ENCODE measurements at regions not wholly inside any gene's neighbourhood (a gene's known extent, or its start where the extent isn't known, plus 50 kb on each side); places are given as distances from the start of the nearest gene placed in this dataset.
A peak's percentile ranks its signal among the peaks of the same experiment; 100 is the strongest.

DNA sequence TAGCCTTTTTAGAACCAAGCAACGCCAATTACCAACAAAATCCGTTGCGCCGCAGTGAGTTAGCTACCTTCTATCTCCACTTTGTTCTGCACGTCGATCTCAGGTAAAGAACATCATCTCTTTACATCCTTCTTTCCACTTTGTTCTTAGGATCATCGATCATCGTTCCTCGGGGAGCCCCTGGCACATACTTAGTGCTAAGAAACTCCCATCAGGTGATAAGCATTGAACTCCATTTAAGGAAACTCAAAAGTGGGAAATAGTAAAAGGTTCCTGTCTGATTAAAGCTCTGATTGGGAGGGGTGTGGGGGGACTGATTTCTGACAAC is 227.0 kb upstream of the PRSS16 start:
- no peaks in the 10 kb centered on the region for H4K20me1 ChIP-seq (replicated peaks; ENCODE audit: insufficient read depth)
- no peaks in the 10 kb centered on the region for H3K36me3 ChIP-seq (ENCODE audit: insufficient read depth)
- peaks cover 16% of the 10 kb centered on the region; the same call in 2 of the 3 replicates for H3K36me3 Mint-ChIP-seq (ENCODE audit: low read depth)
- H3K27ac Mint-ChIP-seq: peak overlapping the region; percentile 98
- H3K4me3 ChIP-seq: peak overlapping the region; percentile 84
- peak overlapping the region; percentile 87 for H3K4me2 ChIP-seq
- ATAC-seq (peak; percentile 4; the same call in 2 of the 3 replicates), DNase-seq (ENCODE audit: low spot score) (no peak)
- H3F3A ChIP-seq (replicated peaks; ENCODE audit: low read depth): 0 out of 2 replicates have a peak, but pooled peaks cover 3% of the 10 kb centered on the region
- H3K27me3 ChIP-seq (ENCODE audit: insufficient read depth): no peaks in the 10 kb centered on the region
- H3K27ac ChIP-seq (ENCODE audit: low read depth): peak overlapping the region; percentile 41; the same call in 1 of the 2 replicates
- H3K9me2 ChIP-seq (ENCODE audit: insufficient read depth): no peaks in the 10 kb centered on the region
- H3K27me3 Mint-ChIP-seq (ENCODE audit: insufficient read depth, low read depth, poor library complexity): peaks cover 5% of the 10 kb centered on the region
- peak overlapping the region; percentile 53; the same call in 1 of the 2 replicates for H2AFZ ChIP-seq
- peaks cover 37% of the 10 kb centered on the region for H3K79me2 ChIP-seq (replicated peaks; ENCODE audit: insufficient read depth)
- peaks cover 19% of the 10 kb centered on the region; the same call in 2 of the 3 replicates for H3K9me3 Mint-ChIP-seq
- H3K4me1 Mint-ChIP-seq: peaks cover 18% of the 10 kb centered on the region
- H3K4me3 Mint-ChIP-seq: peak overlapping the region; percentile 85
- 0 out of 2 replicates have a peak, but pooled peaks cover 6% of the 10 kb centered on the region for H3K4me1 ChIP-seq (ENCODE audit: insufficient read depth)
- TF ChIP-seq, protein P1, sequence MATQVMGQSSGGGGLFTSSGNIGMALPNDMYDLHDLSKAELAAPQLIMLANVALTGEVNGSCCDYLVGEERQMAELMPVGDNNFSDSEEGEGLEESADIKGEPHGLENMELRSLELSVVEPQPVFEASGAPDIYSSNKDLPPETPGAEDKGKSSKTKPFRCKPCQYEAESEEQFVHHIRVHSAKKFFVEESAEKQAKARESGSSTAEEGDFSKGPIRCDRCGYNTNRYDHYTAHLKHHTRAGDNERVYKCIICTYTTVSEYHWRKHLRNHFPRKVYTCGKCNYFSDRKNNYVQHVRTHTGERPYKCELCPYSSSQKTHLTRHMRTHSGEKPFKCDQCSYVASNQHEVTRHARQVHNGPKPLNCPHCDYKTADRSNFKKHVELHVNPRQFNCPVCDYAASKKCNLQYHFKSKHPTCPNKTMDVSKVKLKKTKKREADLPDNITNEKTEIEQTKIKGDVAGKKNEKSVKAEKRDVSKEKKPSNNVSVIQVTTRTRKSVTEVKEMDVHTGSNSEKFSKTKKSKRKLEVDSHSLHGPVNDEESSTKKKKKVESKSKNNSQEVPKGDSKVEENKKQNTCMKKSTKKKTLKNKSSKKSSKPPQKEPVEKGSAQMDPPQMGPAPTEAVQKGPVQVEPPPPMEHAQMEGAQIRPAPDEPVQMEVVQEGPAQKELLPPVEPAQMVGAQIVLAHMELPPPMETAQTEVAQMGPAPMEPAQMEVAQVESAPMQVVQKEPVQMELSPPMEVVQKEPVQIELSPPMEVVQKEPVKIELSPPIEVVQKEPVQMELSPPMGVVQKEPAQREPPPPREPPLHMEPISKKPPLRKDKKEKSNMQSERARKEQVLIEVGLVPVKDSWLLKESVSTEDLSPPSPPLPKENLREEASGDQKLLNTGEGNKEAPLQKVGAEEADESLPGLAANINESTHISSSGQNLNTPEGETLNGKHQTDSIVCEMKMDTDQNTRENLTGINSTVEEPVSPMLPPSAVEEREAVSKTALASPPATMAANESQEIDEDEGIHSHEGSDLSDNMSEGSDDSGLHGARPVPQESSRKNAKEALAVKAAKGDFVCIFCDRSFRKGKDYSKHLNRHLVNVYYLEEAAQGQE (IDR thresholded peaks at IDR 0.05; ENCODE audit: unreplicated experiment): no peak
- TF ChIP-seq, protein P2, sequence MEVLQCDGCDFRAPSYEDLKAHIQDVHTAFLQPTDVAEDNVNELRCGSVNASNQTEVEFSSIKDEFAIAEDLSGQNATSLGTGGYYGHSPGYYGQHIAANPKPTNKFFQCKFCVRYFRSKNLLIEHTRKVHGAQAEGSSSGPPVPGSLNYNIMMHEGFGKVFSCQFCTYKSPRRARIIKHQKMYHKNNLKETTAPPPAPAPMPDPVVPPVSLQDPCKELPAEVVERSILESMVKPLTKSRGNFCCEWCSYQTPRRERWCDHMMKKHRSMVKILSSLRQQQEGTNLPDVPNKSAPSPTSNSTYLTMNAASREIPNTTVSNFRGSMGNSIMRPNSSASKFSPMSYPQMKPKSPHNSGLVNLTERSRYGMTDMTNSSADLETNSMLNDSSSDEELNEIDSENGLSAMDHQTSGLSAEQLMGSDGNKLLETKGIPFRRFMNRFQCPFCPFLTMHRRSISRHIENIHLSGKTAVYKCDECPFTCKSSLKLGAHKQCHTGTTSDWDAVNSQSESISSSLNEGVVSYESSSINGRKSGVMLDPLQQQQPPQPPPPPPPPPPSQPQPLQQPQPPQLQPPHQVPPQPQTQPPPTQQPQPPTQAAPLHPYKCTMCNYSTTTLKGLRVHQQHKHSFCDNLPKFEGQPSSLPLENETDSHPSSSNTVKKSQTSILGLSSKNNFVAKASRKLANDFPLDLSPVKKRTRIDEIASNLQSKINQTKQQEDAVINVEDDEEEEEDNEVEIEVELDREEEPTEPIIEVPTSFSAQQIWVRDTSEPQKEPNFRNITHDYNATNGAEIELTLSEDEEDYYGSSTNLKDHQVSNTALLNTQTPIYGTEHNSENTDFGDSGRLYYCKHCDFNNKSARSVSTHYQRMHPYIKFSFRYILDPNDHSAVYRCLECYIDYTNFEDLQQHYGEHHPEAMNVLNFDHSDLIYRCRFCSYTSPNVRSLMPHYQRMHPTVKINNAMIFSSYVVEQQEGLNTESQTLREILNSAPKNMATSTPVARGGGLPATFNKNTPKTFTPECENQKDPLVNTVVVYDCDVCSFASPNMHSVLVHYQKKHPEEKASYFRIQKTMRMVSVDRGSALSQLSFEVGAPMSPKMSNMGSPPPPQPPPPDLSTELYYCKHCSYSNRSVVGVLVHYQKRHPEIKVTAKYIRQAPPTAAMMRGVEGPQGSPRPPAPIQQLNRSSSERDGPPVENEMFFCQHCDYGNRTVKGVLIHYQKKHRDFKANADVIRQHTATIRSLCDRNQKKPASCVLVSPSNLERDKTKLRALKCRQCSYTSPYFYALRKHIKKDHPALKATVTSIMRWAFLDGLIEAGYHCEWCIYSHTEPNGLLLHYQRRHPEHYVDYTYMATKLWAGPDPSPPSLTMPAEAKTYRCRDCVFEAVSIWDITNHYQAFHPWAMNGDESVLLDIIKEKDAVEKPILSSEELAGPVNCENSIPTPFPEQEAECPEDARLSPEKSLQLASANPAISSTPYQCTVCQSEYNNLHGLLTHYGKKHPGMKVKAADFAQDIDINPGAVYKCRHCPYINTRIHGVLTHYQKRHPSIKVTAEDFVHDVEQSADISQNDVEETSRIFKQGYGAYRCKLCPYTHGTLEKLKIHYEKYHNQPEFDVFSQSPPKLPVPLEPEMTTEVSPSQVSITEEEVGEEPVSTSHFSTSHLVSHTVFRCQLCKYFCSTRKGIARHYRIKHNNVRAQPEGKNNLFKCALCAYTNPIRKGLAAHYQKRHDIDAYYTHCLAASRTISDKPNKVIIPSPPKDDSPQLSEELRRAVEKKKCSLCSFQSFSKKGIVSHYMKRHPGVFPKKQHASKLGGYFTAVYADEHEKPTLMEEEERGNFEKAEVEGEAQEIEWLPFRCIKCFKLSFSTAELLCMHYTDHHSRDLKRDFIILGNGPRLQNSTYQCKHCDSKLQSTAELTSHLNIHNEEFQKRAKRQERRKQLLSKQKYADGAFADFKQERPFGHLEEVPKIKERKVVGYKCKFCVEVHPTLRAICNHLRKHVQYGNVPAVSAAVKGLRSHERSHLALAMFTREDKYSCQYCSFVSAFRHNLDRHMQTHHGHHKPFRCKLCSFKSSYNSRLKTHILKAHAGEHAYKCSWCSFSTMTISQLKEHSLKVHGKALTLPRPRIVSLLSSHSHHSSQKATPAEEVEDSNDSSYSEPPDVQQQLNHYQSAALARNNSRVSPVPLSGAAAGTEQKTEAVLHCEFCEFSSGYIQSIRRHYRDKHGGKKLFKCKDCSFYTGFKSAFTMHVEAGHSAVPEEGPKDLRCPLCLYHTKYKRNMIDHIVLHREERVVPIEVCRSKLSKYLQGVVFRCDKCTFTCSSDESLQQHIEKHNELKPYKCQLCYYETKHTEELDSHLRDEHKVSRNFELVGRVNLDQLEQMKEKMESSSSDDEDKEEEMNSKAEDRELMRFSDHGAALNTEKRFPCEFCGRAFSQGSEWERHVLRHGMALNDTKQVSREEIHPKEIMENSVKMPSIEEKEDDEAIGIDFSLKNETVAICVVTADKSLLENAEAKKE (CRISPR knock-in tag; IDR thresholded peaks at IDR 0.05): no peak
- TF ChIP-seq, protein P3, sequence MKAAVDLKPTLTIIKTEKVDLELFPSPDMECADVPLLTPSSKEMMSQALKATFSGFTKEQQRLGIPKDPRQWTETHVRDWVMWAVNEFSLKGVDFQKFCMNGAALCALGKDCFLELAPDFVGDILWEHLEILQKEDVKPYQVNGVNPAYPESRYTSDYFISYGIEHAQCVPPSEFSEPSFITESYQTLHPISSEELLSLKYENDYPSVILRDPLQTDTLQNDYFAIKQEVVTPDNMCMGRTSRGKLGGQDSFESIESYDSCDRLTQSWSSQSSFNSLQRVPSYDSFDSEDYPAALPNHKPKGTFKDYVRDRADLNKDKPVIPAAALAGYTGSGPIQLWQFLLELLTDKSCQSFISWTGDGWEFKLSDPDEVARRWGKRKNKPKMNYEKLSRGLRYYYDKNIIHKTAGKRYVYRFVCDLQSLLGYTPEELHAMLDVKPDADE (IDR thresholded peaks at IDR 0.05): no peak
- TF ChIP-seq POLR2AphosphoS5 (IDR thresholded peaks at IDR 0.05; ENCODE audit: low read depth) (no peak), STAT1 (IDR thresholded peaks at IDR 0.05; ENCODE audit: unreplicated experiment) (no peak), EZH2phosphoT487 (IDR thresholded peaks at IDR 0.05; ENCODE audit: unreplicated experiment) (no peak), JUNB (IDR thresholded peaks at IDR 0.05; ENCODE audit: unreplicated experiment) (no peak), ZNF114 (CRISPR knock-in tag; IDR thresholded peaks at IDR 0.05) (no peak), NANOG (IDR thresholded peaks at IDR 0.05; ENCODE audit: borderline replicate concordance) (no peak), CREB1 (CRISPR knock-in tag; IDR thresholded peaks at IDR 0.05; ENCODE audit: low read depth) (no peak), ZNF331 (CRISPR knock-in tag; IDR thresholded peaks at IDR 0.05; ENCODE audit: low read depth) (no peak), EZH2 (IDR thresholded peaks at IDR 0.05; ENCODE audit: low read depth, unreplicated experiment) (no peak)
- TF ChIP-seq, protein P4, sequence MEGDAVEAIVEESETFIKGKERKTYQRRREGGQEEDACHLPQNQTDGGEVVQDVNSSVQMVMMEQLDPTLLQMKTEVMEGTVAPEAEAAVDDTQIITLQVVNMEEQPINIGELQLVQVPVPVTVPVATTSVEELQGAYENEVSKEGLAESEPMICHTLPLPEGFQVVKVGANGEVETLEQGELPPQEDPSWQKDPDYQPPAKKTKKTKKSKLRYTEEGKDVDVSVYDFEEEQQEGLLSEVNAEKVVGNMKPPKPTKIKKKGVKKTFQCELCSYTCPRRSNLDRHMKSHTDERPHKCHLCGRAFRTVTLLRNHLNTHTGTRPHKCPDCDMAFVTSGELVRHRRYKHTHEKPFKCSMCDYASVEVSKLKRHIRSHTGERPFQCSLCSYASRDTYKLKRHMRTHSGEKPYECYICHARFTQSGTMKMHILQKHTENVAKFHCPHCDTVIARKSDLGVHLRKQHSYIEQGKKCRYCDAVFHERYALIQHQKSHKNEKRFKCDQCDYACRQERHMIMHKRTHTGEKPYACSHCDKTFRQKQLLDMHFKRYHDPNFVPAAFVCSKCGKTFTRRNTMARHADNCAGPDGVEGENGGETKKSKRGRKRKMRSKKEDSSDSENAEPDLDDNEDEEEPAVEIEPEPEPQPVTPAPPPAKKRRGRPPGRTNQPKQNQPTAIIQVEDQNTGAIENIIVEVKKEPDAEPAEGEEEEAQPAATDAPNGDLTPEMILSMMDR (conservative IDR thresholded peaks at IDR 0.05; ENCODE audit: low read depth in 2 of 2): no peak
